DND-41 (cell line): ENCODE measurements at regions not wholly inside any gene's neighbourhood (a gene's known extent, or its start where the extent isn't known, plus 50 kb on each side); places are given as distances from the start of the nearest gene placed in this dataset.

ENCODE experiments used
- ATAC-seq: fragments of 200-7000 bp; cut with Tn5 transposase; 3 replicates; pipeline ENCODE4 v1.9.1; 2021; ENCODE audit warnings: low read depth; ENCODE audit not compliant: insufficient read depth
- DNase-seq: peaks from one replicate; pipeline ENCODE4 v3.0.0-alpha.2; 2020
- H2AFZ ChIP-seq: 2 replicates; pipeline ENCODE4 v1.6.0; 2012; ENCODE audit warnings: low read depth, low read length
- H3K27ac ChIP-seq: 2 replicates; pipeline ENCODE4 v1.5.1; 2012; ENCODE audit warnings: low read length, inconsistent platforms
- H3K27me3 ChIP-seq: fragments of 200-600 bp; sonication (generic); 2 replicates; pipeline ENCODE4 v1.6.0; 2012; ENCODE audit warnings: low read length, mild to moderate bottlenecking, inconsistent platforms; ENCODE audit not compliant: insufficient read depth, poor library complexity
- H3K36me3 ChIP-seq: 2 replicates; pipeline ENCODE4 v1.5.1; 2012; ENCODE audit warnings: low read length, inconsistent platforms; ENCODE audit not compliant: insufficient read depth
- H3K4me1 ChIP-seq: 2 replicates; pipeline ENCODE4 v1.5.1; 2012; ENCODE audit warnings: mild to moderate bottlenecking, low read length; ENCODE audit not compliant: insufficient read depth
- H3K4me2 ChIP-seq: 2 replicates; pipeline ENCODE4 v1.6.0; 2012; ENCODE audit warnings: mild to moderate bottlenecking, moderate library complexity, low read length, inconsistent platforms; ENCODE audit not compliant: insufficient read depth
- H3K4me3 ChIP-seq, 2 experiments: fragments of 200-600 bp in 1 of 2; shearing (Covaris generic) in 1 of 2; 2 replicates each; pipeline ENCODE4 v1.5.1; 2012 to 2016; ENCODE audit warnings: inconsistent platforms in 2 of 2, low read length in 2 of 2, mild to moderate bottlenecking in 2 of 2, low read depth in 1 of 2, moderate library complexity in 1 of 2
- H3K79me2 ChIP-seq: 2 replicates; pipeline ENCODE4 v1.6.0; 2012; ENCODE audit warnings: low read length, inconsistent platforms; ENCODE audit not compliant: insufficient read depth
- H3K9ac ChIP-seq: 2 replicates; pipeline ENCODE4 v1.6.0; 2012; ENCODE audit warnings: low read depth, mild to moderate bottlenecking, inconsistent platforms, low read length, moderate library complexity
- H3K9me3 ChIP-seq: 2 replicates; pipeline ENCODE4 v1.5.1; 2012; ENCODE audit warnings: low read length, moderate library complexity, mild to moderate bottlenecking, inconsistent platforms; ENCODE audit not compliant: insufficient read depth, severe bottlenecking
- H4K20me1 ChIP-seq: 2 replicates; pipeline ENCODE4 v1.6.0; 2012; ENCODE audit warnings: low read length; ENCODE audit not compliant: insufficient read depth
- EZH2 ChIP-seq: IDR thresholded peaks from 3 replicates; pipeline ENCODE4 v1.6.1; 2012; ENCODE audit warnings: borderline replicate concordance, low read depth, mild to moderate bottlenecking, moderate library complexity, low read length, inconsistent platforms; ENCODE audit not compliant: severe bottlenecking
- TF ChIP-seq, protein P1 (sequence below): IDR thresholded peaks from 2 replicates; pipeline ENCODE4 v1.5.1; 2012; ENCODE audit warnings: borderline replicate concordance, low read length, moderate library complexity, mild to moderate bottlenecking; ENCODE audit not compliant: poor library complexity, severe bottlenecking; ENCODE audit errors: extremely low read depth

DNA sequence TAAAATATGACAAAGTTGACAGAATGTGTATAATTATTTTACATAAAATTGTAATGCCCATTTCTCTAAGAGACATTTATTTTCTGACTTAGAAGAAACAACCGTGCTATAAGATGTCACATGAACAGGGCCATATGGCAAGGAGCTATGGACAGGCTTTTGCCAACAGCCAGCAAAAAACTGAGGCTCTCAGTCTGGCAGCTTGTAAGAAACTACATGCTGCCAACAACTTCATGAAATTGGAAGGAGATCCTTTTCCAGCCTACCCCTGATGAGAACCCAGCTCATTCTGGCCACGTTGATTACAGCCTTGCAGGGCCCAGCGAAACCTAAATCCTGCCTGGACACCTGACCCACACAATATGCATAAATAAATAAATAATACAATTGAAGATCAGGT is 250.3 kb upstream of the ARSJ start:
- Histone ChIP-seq H3K4me1 (no peaks in the 10 kb centered on the region), H3K79me2 (no peaks in the 10 kb centered on the region), H3K36me3 (no peaks in the 10 kb centered on the region), H3K4me2 (no peak overlapping the region), H3K9ac (no peak overlapping the region), H3K4me3 (no peak overlapping the region), H3K9me3 (no peaks in the 10 kb centered on the region), H4K20me1 (no peaks in the 10 kb centered on the region), H3K27me3 (no peaks in the 10 kb centered on the region), H3K27ac (no peak overlapping the region), H2AFZ (no peak overlapping the region)
- DNase-seq, result no peak
- no peak for ATAC-seq
- TF ChIP-seq EZH2, result no peak
- TF ChIP-seq, protein P1, sequence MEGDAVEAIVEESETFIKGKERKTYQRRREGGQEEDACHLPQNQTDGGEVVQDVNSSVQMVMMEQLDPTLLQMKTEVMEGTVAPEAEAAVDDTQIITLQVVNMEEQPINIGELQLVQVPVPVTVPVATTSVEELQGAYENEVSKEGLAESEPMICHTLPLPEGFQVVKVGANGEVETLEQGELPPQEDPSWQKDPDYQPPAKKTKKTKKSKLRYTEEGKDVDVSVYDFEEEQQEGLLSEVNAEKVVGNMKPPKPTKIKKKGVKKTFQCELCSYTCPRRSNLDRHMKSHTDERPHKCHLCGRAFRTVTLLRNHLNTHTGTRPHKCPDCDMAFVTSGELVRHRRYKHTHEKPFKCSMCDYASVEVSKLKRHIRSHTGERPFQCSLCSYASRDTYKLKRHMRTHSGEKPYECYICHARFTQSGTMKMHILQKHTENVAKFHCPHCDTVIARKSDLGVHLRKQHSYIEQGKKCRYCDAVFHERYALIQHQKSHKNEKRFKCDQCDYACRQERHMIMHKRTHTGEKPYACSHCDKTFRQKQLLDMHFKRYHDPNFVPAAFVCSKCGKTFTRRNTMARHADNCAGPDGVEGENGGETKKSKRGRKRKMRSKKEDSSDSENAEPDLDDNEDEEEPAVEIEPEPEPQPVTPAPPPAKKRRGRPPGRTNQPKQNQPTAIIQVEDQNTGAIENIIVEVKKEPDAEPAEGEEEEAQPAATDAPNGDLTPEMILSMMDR, result no peak

DNA sequence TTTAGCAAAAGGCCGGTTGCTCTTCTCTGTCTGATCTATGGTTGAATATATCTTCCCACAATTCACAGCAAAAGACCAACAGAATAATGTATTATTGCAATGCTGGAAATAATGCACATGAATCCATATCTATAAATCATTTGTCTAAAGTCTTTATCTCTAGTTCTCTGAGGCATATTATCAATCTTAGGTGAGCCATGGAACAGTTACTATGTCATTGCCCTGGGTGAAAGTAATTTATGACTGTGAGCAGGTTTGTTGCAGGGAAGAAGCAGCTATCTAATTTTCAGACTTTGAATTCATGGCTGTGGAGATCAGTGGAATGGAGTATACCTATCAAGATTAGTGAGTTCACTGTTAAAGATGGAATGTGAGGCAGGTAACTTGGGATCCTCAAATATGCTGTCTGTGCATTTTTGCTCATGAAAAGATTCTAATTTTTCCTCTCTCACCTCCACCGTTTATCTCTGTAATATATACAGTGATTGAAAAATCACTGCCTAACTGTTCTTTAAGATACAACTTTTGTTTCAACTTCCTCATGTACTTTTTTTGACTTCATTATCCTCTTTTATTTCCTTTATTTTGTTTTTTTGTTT is 256.8 kb upstream of the ARSJ start:
- no peaks in the 10 kb centered on the region for H3K36me3 ChIP-seq
- no peak overlapping the region for H3K4me2 ChIP-seq
- H3K79me2 ChIP-seq, result no peaks in the 10 kb centered on the region
- TF ChIP-seq, protein P1, result no peak
- no peak for TF ChIP-seq EZH2
- no peak overlapping the region for H3K27ac ChIP-seq
- no peaks in the 10 kb centered on the region for H3K27me3 ChIP-seq
- H4K20me1 ChIP-seq, result no peaks in the 10 kb centered on the region
- H3K9me3 ChIP-seq, result no peaks in the 10 kb centered on the region
- H3K4me3 ChIP-seq, result no peak overlapping the region
- no peak overlapping the region for H2AFZ ChIP-seq
- no peak for ATAC-seq
- no peak overlapping the region for H3K9ac ChIP-seq
- no peak for DNase-seq
- no peaks in the 10 kb centered on the region for H3K4me1 ChIP-seq

DNA sequence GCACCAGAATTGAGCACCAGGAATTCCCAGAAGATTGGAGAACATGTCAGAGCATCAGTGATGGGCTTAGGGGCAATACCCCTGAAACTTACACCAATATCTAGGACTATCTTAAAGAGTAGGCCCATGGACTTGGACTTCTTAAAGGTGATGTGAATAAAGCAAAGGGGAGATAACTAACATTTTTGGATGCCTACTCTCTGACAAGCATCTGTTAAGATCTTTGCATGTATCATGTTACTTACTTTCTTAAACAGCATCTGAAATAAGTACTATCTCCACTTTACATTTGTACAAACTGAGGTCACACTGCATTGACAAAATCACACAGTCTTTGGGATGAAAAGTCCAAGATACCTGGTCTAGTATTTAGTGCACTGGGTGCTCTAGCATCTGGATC is 258.6 kb upstream of the ARSJ start:
- Histone ChIP-seq H4K20me1 (no peaks in the 10 kb centered on the region), H3K27me3 (no peaks in the 10 kb centered on the region), H2AFZ (no peak overlapping the region), H3K4me3 (no peak overlapping the region), H3K9ac (no peak overlapping the region), H3K9me3 (no peaks in the 10 kb centered on the region), H3K27ac (no peak overlapping the region), H3K4me2 (no peak overlapping the region), H3K79me2 (no peaks in the 10 kb centered on the region), H3K4me1 (no peaks in the 10 kb centered on the region), H3K36me3 (no peaks in the 10 kb centered on the region)
- no peak for ATAC-seq
- TF ChIP-seq EZH2, result no peak
- TF ChIP-seq, protein P1, result no peak
- DNase-seq, result no peak

DNA sequence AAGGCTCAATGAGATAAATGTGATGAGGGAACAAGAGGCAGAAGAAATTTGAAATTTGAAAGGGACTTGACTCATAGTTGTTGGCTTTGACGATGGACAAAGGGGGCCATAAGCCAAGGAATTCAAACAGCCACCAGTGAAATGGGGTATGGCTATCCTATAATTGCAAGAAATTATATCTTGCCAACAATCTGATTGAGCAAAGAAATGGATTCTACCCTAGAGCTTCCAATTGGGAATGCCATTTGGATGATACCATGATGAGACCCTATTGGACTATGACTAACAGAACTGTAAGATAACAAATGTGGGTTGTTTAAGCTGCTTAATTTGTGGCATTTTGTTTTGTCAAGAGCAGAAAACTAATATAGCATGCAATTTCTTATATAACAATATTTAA is 270.1 kb upstream of the ARSJ start:
- DNase-seq (no peak), ATAC-seq (no peak)
- Histone ChIP-seq H2AFZ (no peak overlapping the region), H3K36me3 (no peaks in the 10 kb centered on the region), H3K4me3 (no peak overlapping the region), H3K27me3 (no peaks in the 10 kb centered on the region), H3K9ac (no peak overlapping the region), H4K20me1 (no peaks in the 10 kb centered on the region), H3K4me1 (no peaks in the 10 kb centered on the region), H3K9me3 (no peaks in the 10 kb centered on the region), H3K4me2 (no peak overlapping the region), H3K27ac (no peak overlapping the region), H3K79me2 (no peaks in the 10 kb centered on the region)
- TF ChIP-seq, protein P1, result no peak
- TF ChIP-seq EZH2, result no peak
